Transverse colon (tissue), 4 donors: ENCODE measurements at regions not wholly inside any gene's neighbourhood (a gene's known extent, or its start where the extent isn't known, plus 50 kb on each side); places are given as distances from the start of the nearest gene placed in this dataset.

Source experiments
- DNase-seq: peaks from one replicate; pipeline ENCODE4 v3.0.0-alpha.2; 2019
- H3K27ac ChIP-seq, 4 donors: fragments of 200-600 bp; sonication (generic); 2 replicates each; pipeline ENCODE4 v1.5.1; 2016 to 2018; ENCODE audit warnings: inconsistent platforms in 4 of 4
- H3K27me3 ChIP-seq: fragments of 200-600 bp; sonication (generic); 2 replicates; pipeline ENCODE4 v1.5.1; 2017; ENCODE audit warnings: inconsistent platforms
- H3K36me3 ChIP-seq, 4 donors: fragments of 200-600 bp; sonication (generic); 2 replicates each; pipeline ENCODE4 v1.5.1; 2017 to 2019; ENCODE audit warnings: inconsistent platforms in 4 of 4
- H3K4me1 ChIP-seq, 4 donors: fragments of 200-600 bp; sonication (generic); 2 replicates each; pipeline ENCODE4 v1.5.1; 2017 to 2020; ENCODE audit warnings: inconsistent platforms in 4 of 4
- H3K4me3 ChIP-seq, 4 donors: fragments of 200-600 bp; sonication (generic); 1 replicate in 1 of 4; 2 replicates in 3 of 4; pipeline versions ENCODE4 v1.5.1 to v1.6.1; 2017 to 2019; ENCODE audit warnings: inconsistent platforms in 4 of 4
- H3K9me3 ChIP-seq, 2 donors: fragments of 200-600 bp; sonication (generic); 2 replicates each; pipeline ENCODE4 v1.5.1; 2017 to 2019; ENCODE audit warnings: inconsistent platforms in 2 of 2
- EP300 ChIP-seq: sonication (generic); formaldehyde crosslinking; IDR thresholded peaks from one replicate; pipeline ENCODE4 v1.6.1; 2017; ENCODE audit warnings: antibody characterized with exemption, low read depth
- POLR2A ChIP-seq: fragments of 450-650 bp; IDR thresholded peaks from one replicate; pipeline ENCODE4 v1.6.1; 2016; ENCODE audit warnings: antibody characterized with exemption, mild to moderate bottlenecking, moderate library complexity
- POLR2AphosphoS5 ChIP-seq, 3 donors: sonication (generic); formaldehyde crosslinking; IDR thresholded peaks; one replicate each; pipeline ENCODE4 v1.6.1; 2016; ENCODE audit warnings: antibody characterized with exemption in 3 of 3
- WGBS, 2 donors: methylation state at CpG; one replicate each; pipeline ENCODE4 v1.1.5; 2018; ENCODE audit warnings: low coverage in 1 of 2; 5-methylcytosine and 5-hydroxymethylcytosine counted together
- in situ Hi-C, 4 donors: fragments of 200-750 bp; cut with MboI; loops; one replicate each; pipeline versions ENCODE4 v1.15.0 to v1.15.1; 2017; ENCODE audit warnings: low sequenced_read_pairs in 3 of 4, low pct_ligation_motif_present in 1 of 4, low pct_unique_long_range_greater_than_20kb in 1 of 4
- intact Hi-C: fragments of 100-400 bp; cut with DNase I; formaldehyde crosslinking; loops from one replicate; pipeline ENCODE4 v1.15.1; 2023; ENCODE audit warnings: low total_unique reads
- TF ChIP-seq, protein P1 (sequence below), 5 experiments: fragments of 200-600 bp in 3 of 5; fragments of 450-650 bp in 2 of 5; sonication (generic) in 3 of 5; IDR thresholded peaks; 1 replicate in 2 of 5; 2 replicates in 3 of 5; pipeline ENCODE4 v1.5.1; 2016 to 2017; ENCODE audit warnings: antibody characterized with exemption in 5 of 5, inconsistent platforms in 3 of 5, mild to moderate bottlenecking in 2 of 5, moderate library complexity in 1 of 5

DNA sequence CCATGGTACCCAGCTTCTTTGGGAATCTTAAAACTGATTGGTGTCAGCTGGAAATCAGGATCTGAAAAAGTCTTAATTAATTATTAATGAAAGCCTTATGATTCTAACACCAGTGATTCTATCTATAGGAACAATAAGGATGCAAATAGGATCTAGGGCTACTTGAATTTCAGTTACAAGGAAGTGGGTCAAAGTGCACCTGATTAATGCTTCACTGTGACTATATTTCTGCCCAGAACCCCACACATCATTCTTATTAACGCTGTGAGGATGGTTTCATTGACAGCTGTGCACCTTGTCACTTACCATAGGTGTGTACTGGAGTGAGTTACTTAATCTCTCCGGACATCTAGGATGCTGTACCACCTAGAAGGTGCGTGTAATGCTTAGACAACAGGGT lies 99.8 kb upstream of the ETV3 start:
- H3K36me3 ChIP-seq: no peaks in the 10 kb centered on the region
- intact Hi-C loops (no loop called here), in situ Hi-C loops (no loop called here)
- no peak for DNase-seq
- TF ChIP-seq POLR2A (no peak), EP300 (no peak), POLR2AphosphoS5 (IDR thresholded peaks at IDR 0.05) (no peak)
- TF ChIP-seq, protein P1, sequence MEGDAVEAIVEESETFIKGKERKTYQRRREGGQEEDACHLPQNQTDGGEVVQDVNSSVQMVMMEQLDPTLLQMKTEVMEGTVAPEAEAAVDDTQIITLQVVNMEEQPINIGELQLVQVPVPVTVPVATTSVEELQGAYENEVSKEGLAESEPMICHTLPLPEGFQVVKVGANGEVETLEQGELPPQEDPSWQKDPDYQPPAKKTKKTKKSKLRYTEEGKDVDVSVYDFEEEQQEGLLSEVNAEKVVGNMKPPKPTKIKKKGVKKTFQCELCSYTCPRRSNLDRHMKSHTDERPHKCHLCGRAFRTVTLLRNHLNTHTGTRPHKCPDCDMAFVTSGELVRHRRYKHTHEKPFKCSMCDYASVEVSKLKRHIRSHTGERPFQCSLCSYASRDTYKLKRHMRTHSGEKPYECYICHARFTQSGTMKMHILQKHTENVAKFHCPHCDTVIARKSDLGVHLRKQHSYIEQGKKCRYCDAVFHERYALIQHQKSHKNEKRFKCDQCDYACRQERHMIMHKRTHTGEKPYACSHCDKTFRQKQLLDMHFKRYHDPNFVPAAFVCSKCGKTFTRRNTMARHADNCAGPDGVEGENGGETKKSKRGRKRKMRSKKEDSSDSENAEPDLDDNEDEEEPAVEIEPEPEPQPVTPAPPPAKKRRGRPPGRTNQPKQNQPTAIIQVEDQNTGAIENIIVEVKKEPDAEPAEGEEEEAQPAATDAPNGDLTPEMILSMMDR (IDR thresholded peaks at IDR 0.05): no peak
- H3K27ac ChIP-seq: no peak overlapping the region
- no peaks in the 10 kb centered on the region for H3K27me3 ChIP-seq
- H3K4me1 ChIP-seq: peaks cover 0 to under 1% (median 0%) of the 10 kb centered on the region in 4 donors
- no peaks in the 10 kb centered on the region for H3K9me3 ChIP-seq
- WGBS, 2 donors: 66 to 71% methylated on average over 3 of the region's 3 CpGs
- no peak overlapping the region for H3K4me3 ChIP-seq

DNA sequence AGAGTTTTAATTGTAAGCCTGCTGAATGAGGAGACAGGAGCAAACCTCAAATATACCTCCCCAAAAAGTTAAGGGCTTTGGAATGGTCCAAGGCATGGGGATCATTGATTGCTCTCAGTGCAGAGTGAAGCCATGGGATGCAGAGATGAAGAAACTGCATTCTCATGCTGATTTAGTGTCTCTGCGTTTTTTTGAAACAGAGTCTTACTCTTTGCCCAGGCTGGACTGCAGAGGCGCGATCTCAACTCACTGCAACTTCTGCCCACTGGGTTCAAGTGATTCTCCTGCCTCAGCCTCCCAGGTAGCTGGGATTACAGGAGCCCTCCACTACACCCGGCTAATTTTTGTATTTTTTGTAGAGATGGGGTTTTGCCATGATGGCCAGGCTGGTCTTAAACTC lies 99.3 kb upstream of the ETV3 start:
- H3K9me3 ChIP-seq: no peaks in the 10 kb centered on the region
- WGBS, 2 donors: 70 to 82% methylated on average over 3 to 4 of the region's 4 CpGs
- peaks cover 0 to 6% (median 0%) of the 10 kb centered on the region in 4 donors for H3K4me1 ChIP-seq
- TF ChIP-seq POLR2A (no peak), EP300 (no peak), POLR2AphosphoS5 (IDR thresholded peaks at IDR 0.05) (no peak)
- TF ChIP-seq, protein P1 (IDR thresholded peaks at IDR 0.05): no peak
- H3K4me3 ChIP-seq: no peak overlapping the region
- no peak overlapping the region for H3K27ac ChIP-seq
- intact Hi-C loops: no loop called here
- DNase-seq: no peak
- no peaks in the 10 kb centered on the region for H3K36me3 ChIP-seq
- H3K27me3 ChIP-seq: no peaks in the 10 kb centered on the region
- in situ Hi-C loops: no loop called here

DNA sequence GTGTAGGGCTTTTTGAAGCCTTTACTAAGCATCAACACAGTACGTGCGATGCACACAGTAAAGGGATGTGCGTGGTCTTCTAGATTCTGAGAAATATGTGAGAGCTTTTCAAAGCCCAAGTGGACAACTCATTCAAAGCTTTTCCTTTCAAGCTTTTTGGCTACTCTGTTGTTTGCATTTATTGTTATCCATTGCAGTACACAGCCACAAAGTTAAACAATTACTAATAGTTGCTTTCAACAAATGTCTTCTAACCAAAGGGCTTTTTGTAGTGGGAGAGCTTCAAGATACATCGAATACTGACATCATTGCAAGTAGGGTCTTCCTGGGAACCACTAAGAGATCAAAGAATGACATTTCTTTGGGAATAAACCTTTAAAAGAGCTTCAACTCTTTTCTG lies 97.9 kb upstream of the ETV3 start:
- Histone ChIP-seq H3K27ac (no peak overlapping the region), H3K9me3 (no peaks in the 10 kb centered on the region), H3K27me3 (no peaks in the 10 kb centered on the region), H3K36me3 (no peaks in the 10 kb centered on the region), H3K4me3 (no peak overlapping the region), H3K4me1 (peaks cover 0 to 13% (median 0%) of the 10 kb centered on the region in 4 donors)
- TF ChIP-seq POLR2A: no peak
- DNase-seq: no peak
- intact Hi-C loops (no loop called here), in situ Hi-C loops (no loop called here)
- 56 to 93% methylated on average over 1 to 4 of the region's 4 CpGs for WGBS, 2 donors

DNA sequence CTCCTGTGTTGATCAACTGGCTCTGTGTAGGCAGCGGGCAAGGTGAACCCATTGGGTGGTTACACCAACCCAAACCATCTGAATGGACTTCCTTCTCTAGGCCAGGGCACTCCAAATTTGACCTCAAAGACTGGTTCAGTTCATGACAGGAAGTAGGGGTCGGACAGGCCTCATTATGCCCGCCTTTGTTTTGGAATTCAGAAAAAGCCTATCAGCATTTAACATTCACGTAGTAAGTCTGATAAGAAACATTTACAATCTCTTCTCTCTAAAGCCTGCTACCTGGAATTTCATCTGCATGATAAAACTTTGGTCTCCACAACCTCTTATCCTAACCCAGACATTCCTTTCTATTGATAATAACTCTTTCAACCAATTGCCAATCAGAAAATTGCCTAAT lies 97.1 kb upstream of the ETV3 start:
- H3K36me3 ChIP-seq: no peaks in the 10 kb centered on the region
- H3K4me3 ChIP-seq: no peak overlapping the region
- H3K4me1 ChIP-seq: peaks cover 0 to 13% (median 0%) of the 10 kb centered on the region in 4 donors
- TF ChIP-seq, protein P1 (IDR thresholded peaks at IDR 0.05): no peak
- TF ChIP-seq POLR2A (no peak), EP300 (no peak), POLR2AphosphoS5 (IDR thresholded peaks at IDR 0.05) (no peak)
- WGBS, 2 donors: 76 to 88% methylated on average over 1 to 4 of the region's 4 CpGs
- no peak for DNase-seq
- no peaks in the 10 kb centered on the region for H3K27me3 ChIP-seq
- H3K9me3 ChIP-seq: no peaks in the 10 kb centered on the region
- intact Hi-C loops: no loop called here
- in situ Hi-C loops: no loop called here
- no peak overlapping the region for H3K27ac ChIP-seq

DNA sequence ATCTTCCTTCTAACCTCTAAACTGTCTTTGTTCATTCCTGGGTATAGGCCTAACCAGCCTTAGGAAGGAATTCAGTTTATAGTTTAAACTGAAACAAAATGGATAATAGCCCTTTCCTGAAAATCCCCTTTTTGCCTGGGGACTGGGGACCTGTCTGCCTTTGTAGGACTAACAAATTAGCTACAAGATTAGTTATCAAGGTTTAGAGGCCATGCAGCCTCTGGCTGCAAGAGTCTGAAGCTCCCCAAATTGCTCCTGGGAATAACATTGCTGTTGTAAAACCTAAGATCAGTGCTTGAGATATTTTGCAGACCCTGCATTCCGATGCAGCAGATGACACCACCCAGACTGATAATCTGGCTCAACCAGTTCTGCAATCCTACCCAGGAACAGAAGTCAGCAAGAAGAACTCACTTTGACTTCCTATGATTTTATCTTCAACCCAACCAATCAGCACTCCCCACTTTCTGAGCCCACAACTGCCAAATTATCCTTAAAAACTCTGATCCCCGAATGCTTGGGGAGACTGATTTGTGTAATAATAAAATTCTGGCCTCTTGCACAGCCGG lies 96.6 kb upstream of the ETV3 start:
- Histone ChIP-seq H3K27ac (no peak overlapping the region), H3K4me3 (no peak overlapping the region), H3K36me3 (no peaks in the 10 kb centered on the region), H3K27me3 (no peaks in the 10 kb centered on the region), H3K4me1 (peaks cover 0 to 13% (median 0%) of the 10 kb centered on the region in 4 donors), H3K9me3 (no peaks in the 10 kb centered on the region)
- intact Hi-C loops: no loop called here
- in situ Hi-C loops: no loop called here
- no peak for DNase-seq
- WGBS, 2 donors: 33 to 45% methylated on average over 1 to 3 of the region's 3 CpGs
- TF ChIP-seq, protein P1 (IDR thresholded peaks at IDR 0.05): no peak
- no peak for TF ChIP-seq POLR2AphosphoS5 (IDR thresholded peaks at IDR 0.05)
- no peak for TF ChIP-seq EP300
- no peak for TF ChIP-seq POLR2A
